Lower leg skin (tissue), 3 donors: ENCODE measurements at regions not wholly inside any gene's neighbourhood (a gene's known extent, or its start where the extent isn't known, plus 50 kb on each side); places are given as distances from the start of the nearest gene placed in this dataset.

Source experiments
- POLR2A ChIP-seq, 2 donors: fragments of 450-650 bp; IDR thresholded peaks; one replicate each; pipeline ENCODE4 v1.6.1; 2016 to 2017; ENCODE audit warnings: antibody characterized with exemption in 2 of 2, mild to moderate bottlenecking in 1 of 2, moderate library complexity in 1 of 2
- TF ChIP-seq, protein P1 (sequence below), 3 donors: fragments of 450-650 bp; IDR thresholded peaks; one replicate each; pipeline ENCODE4 v1.5.1; 2016; ENCODE audit warnings: antibody characterized with exemption in 3 of 3, mild to moderate bottlenecking in 3 of 3, moderate library complexity in 2 of 3

- TF ChIP-seq, protein P1, sequence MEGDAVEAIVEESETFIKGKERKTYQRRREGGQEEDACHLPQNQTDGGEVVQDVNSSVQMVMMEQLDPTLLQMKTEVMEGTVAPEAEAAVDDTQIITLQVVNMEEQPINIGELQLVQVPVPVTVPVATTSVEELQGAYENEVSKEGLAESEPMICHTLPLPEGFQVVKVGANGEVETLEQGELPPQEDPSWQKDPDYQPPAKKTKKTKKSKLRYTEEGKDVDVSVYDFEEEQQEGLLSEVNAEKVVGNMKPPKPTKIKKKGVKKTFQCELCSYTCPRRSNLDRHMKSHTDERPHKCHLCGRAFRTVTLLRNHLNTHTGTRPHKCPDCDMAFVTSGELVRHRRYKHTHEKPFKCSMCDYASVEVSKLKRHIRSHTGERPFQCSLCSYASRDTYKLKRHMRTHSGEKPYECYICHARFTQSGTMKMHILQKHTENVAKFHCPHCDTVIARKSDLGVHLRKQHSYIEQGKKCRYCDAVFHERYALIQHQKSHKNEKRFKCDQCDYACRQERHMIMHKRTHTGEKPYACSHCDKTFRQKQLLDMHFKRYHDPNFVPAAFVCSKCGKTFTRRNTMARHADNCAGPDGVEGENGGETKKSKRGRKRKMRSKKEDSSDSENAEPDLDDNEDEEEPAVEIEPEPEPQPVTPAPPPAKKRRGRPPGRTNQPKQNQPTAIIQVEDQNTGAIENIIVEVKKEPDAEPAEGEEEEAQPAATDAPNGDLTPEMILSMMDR (IDR thresholded peaks at IDR 0.05): no peak
- TF ChIP-seq POLR2A (IDR thresholded peaks at IDR 0.05): no peak
These were observed 118.8 kb upstream of the MYO10 start for GRCh38 chr5:17054911-17055310.
